ENCODE measurements at regions not wholly inside any gene's neighbourhood (a gene's known extent, or its start where the extent isn't known, plus 50 kb on each side); places are given as distances from the start of the nearest gene placed in this dataset.

DNA sequence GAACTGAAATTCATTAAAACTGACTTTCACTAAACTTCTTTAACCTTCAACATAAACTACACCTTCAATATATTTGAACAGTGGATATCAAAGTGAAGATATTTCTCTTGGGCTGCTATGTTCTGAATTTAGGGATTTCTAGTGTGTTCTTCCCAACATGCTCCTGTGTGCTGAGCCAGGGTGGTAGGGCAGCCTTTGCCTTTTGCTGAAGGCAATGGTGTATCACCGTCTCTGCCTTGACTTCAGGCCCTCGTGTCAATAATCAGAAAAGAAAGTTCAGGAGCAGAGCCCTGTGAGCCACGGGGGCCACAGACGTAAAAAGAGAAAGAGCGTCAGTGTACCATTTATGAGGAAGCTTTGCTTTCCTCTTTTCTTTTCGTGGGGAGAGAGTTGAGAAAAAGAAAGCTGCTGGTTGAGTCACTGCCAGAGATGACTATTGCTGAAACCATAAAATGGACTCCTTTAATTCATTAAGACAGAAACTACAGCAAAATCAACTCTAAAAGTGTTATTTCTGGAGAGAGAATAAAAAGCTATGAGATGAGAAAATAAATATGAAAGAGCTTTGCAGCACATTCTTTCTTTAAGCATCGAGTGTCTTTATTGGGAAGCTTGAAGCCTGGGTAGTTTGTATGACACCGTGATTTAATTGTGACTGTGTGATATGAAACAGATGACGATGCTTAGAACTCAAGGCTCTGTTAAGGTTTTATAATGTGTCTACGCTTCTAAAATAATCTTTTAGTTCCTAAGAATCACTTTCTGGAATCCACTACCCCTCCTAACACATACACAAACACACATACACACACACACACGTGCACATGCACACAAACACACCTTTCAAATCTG is 271.8 kb upstream of the MTNR1B start:
- no peaks in the 10 kb centered on the region for H3K36me3 ChIP-seq (ENCODE audit: control insufficient read depth, insufficient read depth, low read length)
- no peak overlapping the region for H3K4me3 ChIP-seq (ENCODE audit: low read depth, low read length)
- TF ChIP-seq, protein P1, sequence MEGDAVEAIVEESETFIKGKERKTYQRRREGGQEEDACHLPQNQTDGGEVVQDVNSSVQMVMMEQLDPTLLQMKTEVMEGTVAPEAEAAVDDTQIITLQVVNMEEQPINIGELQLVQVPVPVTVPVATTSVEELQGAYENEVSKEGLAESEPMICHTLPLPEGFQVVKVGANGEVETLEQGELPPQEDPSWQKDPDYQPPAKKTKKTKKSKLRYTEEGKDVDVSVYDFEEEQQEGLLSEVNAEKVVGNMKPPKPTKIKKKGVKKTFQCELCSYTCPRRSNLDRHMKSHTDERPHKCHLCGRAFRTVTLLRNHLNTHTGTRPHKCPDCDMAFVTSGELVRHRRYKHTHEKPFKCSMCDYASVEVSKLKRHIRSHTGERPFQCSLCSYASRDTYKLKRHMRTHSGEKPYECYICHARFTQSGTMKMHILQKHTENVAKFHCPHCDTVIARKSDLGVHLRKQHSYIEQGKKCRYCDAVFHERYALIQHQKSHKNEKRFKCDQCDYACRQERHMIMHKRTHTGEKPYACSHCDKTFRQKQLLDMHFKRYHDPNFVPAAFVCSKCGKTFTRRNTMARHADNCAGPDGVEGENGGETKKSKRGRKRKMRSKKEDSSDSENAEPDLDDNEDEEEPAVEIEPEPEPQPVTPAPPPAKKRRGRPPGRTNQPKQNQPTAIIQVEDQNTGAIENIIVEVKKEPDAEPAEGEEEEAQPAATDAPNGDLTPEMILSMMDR (IDR thresholded peaks at IDR 0.05; ENCODE audit: insufficient read depth, low read length, poor library complexity, severe bottlenecking), result no peak
- no peaks in the 10 kb centered on the region for H3K27me3 ChIP-seq (ENCODE audit: control insufficient read depth, insufficient read depth, low read length)
- no peak for DNase-seq (ENCODE audit: low read depth)

- TF ChIP-seq, protein P1 (IDR thresholded peaks at IDR 0.05; ENCODE audit: insufficient read depth, low read length, poor library complexity, severe bottlenecking), result no peak
- no peak for DNase-seq (ENCODE audit: low read depth)
- no peak overlapping the region for H3K4me3 ChIP-seq (ENCODE audit: low read depth, low read length)
- H3K27me3 ChIP-seq (ENCODE audit: control insufficient read depth, insufficient read depth, low read length), result no peaks in the 10 kb centered on the region
- no peaks in the 10 kb centered on the region for H3K36me3 ChIP-seq (ENCODE audit: control insufficient read depth, insufficient read depth, low read length)
Observed at GRCh38 chr11:92698742-92699141, 270.7 kb upstream of the MTNR1B start.

- H3K36me3 ChIP-seq (ENCODE audit: control insufficient read depth, insufficient read depth, low read length), result no peaks in the 10 kb centered on the region
- DNase-seq (ENCODE audit: low read depth), result no peak
- H3K27me3 ChIP-seq (ENCODE audit: control insufficient read depth, insufficient read depth, low read length), result no peaks in the 10 kb centered on the region
- TF ChIP-seq, protein P1 (IDR thresholded peaks at IDR 0.05; ENCODE audit: insufficient read depth, low read length, poor library complexity, severe bottlenecking), result no peak
- H3K4me3 ChIP-seq (ENCODE audit: low read depth, low read length), result no peak overlapping the region
Observed at GRCh38 chr11:92702037-92702804, 267.2 kb upstream of the MTNR1B start.

GRCh38 chr11:92702805-92703448 is 266.5 kb upstream of the MTNR1B start:
- H3K27me3 ChIP-seq (ENCODE audit: control insufficient read depth, insufficient read depth, low read length), result no peaks in the 10 kb centered on the region
- H3K4me3 ChIP-seq (ENCODE audit: low read depth, low read length), result no peak overlapping the region
- no peak for DNase-seq (ENCODE audit: low read depth)
- TF ChIP-seq, protein P1 (IDR thresholded peaks at IDR 0.05; ENCODE audit: insufficient read depth, low read length, poor library complexity, severe bottlenecking), result no peak
- H3K36me3 ChIP-seq (ENCODE audit: control insufficient read depth, insufficient read depth, low read length), result no peaks in the 10 kb centered on the region

DNA sequence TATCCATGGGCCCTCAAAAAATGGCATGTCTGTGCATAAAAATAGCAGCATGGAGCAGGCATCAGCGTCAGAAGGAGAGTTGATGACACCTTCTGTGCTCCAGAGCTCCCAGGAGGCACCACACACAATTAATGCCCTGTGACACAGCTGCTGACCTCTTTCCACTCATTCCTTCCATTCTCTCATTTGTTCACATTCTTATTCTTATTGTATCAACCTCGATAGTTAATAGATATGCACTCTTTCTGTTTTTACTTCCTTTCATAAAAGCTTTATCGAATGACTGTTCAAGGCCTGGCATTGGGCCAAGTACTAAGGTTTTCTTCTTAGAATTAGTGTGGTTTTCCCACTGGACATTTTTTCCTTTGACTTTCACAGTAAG is 266.0 kb upstream of the MTNR1B start:
- Histone ChIP-seq H3K27me3 (ENCODE audit: control insufficient read depth, insufficient read depth, low read length) (no peaks in the 10 kb centered on the region), H3K36me3 (ENCODE audit: control insufficient read depth, insufficient read depth, low read length) (no peaks in the 10 kb centered on the region), H3K4me3 (ENCODE audit: low read depth, low read length) (no peak overlapping the region)
- TF ChIP-seq, protein P1 (IDR thresholded peaks at IDR 0.05; ENCODE audit: insufficient read depth, low read length, poor library complexity, severe bottlenecking), result no peak
- DNase-seq (ENCODE audit: low read depth), result no peak
